GM10266 (cell line): ENCODE measurements at regions not wholly inside any gene's neighbourhood (a gene's known extent, or its start where the extent isn't known, plus 50 kb on each side); places are given as distances from the start of the nearest gene placed in this dataset.

Source experiments
- DNase-seq: peaks from one replicate; pipeline ENCODE4 v3.0.0; 2012; ENCODE audit errors: extremely low spot score
- CTCF ChIP-seq: IDR thresholded peaks from 2 replicates; pipeline ENCODE4 v1.5.1; 2012; ENCODE audit warnings: mild to moderate bottlenecking, low read depth; ENCODE audit not compliant: control insufficient read depth, insufficient read depth; ENCODE audit errors: missing control alignments

- no peak for TF ChIP-seq CTCF
- DNase-seq, result no peak
Measured at GRCh38 chr5:5986492-5987178, 391.7 kb downstream of the MED10 start.

GRCh38 chr5:5985332-5985731 lies 393.0 kb downstream of the MED10 start:
- no peak for DNase-seq
- TF ChIP-seq CTCF, result no peak

GRCh38 chr5:5983261-5983980 lies 394.9 kb downstream of the MED10 start:
- TF ChIP-seq CTCF, result no peak
- no peak for DNase-seq

- no peak for TF ChIP-seq CTCF
- DNase-seq, result no peak
Measured at GRCh38 chr5:5981562-5981961, 396.8 kb downstream of the MED10 start.

GRCh38 chr5:5980538-5980895 lies 397.8 kb downstream of the MED10 start:
- no peak for TF ChIP-seq CTCF
- no peak for DNase-seq

- no peak for TF ChIP-seq CTCF
Measured at GRCh38 chr5:5979761-5980537, 398.4 kb downstream of the MED10 start.

GRCh38 chr5:5979377-5979760 lies 399.0 kb downstream of the MED10 start:
- no peak for DNase-seq
- no peak for TF ChIP-seq CTCF

More at GRCh38 chr5:5979761-5980537, 398.4 kb downstream of the MED10 start:
- no peak for DNase-seq
